ENCODE measurements at regions not wholly inside any gene's neighbourhood (a gene's known extent, or its start where the extent isn't known, plus 50 kb on each side); places are given as distances from the start of the nearest gene placed in this dataset.

GRCh38 chr19:5222821-5223321, 117.7 kb downstream of the PTPRS start:
- no peak for DNase-seq (ENCODE audit: low read depth)
- TF ChIP-seq, protein P1, sequence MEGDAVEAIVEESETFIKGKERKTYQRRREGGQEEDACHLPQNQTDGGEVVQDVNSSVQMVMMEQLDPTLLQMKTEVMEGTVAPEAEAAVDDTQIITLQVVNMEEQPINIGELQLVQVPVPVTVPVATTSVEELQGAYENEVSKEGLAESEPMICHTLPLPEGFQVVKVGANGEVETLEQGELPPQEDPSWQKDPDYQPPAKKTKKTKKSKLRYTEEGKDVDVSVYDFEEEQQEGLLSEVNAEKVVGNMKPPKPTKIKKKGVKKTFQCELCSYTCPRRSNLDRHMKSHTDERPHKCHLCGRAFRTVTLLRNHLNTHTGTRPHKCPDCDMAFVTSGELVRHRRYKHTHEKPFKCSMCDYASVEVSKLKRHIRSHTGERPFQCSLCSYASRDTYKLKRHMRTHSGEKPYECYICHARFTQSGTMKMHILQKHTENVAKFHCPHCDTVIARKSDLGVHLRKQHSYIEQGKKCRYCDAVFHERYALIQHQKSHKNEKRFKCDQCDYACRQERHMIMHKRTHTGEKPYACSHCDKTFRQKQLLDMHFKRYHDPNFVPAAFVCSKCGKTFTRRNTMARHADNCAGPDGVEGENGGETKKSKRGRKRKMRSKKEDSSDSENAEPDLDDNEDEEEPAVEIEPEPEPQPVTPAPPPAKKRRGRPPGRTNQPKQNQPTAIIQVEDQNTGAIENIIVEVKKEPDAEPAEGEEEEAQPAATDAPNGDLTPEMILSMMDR (IDR thresholded peaks at IDR 0.05; ENCODE audit: insufficient read depth, low read depth, low read length, missing control alignments), result no peak
- H3K4me3 ChIP-seq (ENCODE audit: low read depth, low read length), result no peak overlapping the region

GRCh38 chr19:5222178-5222577, 118.4 kb downstream of the PTPRS start:
- TF ChIP-seq, protein P1 (IDR thresholded peaks at IDR 0.05; ENCODE audit: insufficient read depth, low read depth, low read length, missing control alignments), result no peak

GRCh38 chr19:5220866-5221265, 119.7 kb downstream of the PTPRS start:
- TF ChIP-seq, protein P1 (IDR thresholded peaks at IDR 0.05; ENCODE audit: insufficient read depth, low read depth, low read length, missing control alignments), result no peak
- no peak for DNase-seq (ENCODE audit: low read depth)
- no peak overlapping the region for H3K4me3 ChIP-seq (ENCODE audit: low read depth, low read length)

More at GRCh38 chr19:5222178-5222577, 118.4 kb downstream of the PTPRS start:
- H3K4me3 ChIP-seq (ENCODE audit: low read depth, low read length), result no peak overlapping the region
- DNase-seq (ENCODE audit: low read depth), result no peak

GRCh38 chr19:5220361-5220760, 120.3 kb downstream of the PTPRS start:
- TF ChIP-seq, protein P1 (IDR thresholded peaks at IDR 0.05; ENCODE audit: insufficient read depth, low read depth, low read length, missing control alignments), result no peak
- DNase-seq (ENCODE audit: low read depth), result no peak
- H3K4me3 ChIP-seq (ENCODE audit: low read depth, low read length), result no peak overlapping the region

- TF ChIP-seq, protein P1 (IDR thresholded peaks at IDR 0.05; ENCODE audit: insufficient read depth, low read depth, low read length, missing control alignments), result no peak
- no peak overlapping the region for H3K4me3 ChIP-seq (ENCODE audit: low read depth, low read length)
- DNase-seq (ENCODE audit: low read depth), result no peak
Observed at GRCh38 chr19:5219551-5220304, 120.9 kb downstream of the PTPRS start.

GRCh38 chr19:5218963-5219530, 121.6 kb downstream of the PTPRS start:
- no peak overlapping the region for H3K4me3 ChIP-seq (ENCODE audit: low read depth, low read length)
- DNase-seq (ENCODE audit: low read depth), result no peak
- TF ChIP-seq, protein P1 (IDR thresholded peaks at IDR 0.05; ENCODE audit: insufficient read depth, low read depth, low read length, missing control alignments), result no peak
